ENCODE measurements at regions not wholly inside any gene's neighbourhood (a gene's known extent, or its start where the extent isn't known, plus 50 kb on each side); places are given as distances from the start of the nearest gene placed in this dataset.

- Histone ChIP-seq H3K9me3 (replicated peaks in 1 of 11) (no peaks in the 10 kb centered on the region), H3K9ac (no peak overlapping the region), H3K4me2 (no peak overlapping the region), H3K4me3 (no peak overlapping the region), H3K27ac (no peak overlapping the region), H3K36me3 (no peaks in the 10 kb centered on the region), H3K4me1 (peaks cover 0 to 5% (median 0%) of the 10 kb centered on the region in 10 experiments; a peak in 1 of 20 replicates), H4K20me1 (no peaks in the 10 kb centered on the region), H3K27me3 (no peaks in the 10 kb centered on the region)
- TF ChIP-seq Cebpa-rat (IDR thresholded peaks at IDR 0.05) = no peak
These were observed 268.3 kb upstream of the MTPN start for GRCh38 chr7:136245327-136246004.

- Histone ChIP-seq H3K36me3 (no peaks in the 10 kb centered on the region), H3K4me3 (no peak overlapping the region), H3K4me1 (peaks cover 0 to 10% (median 0%) of the 10 kb centered on the region in 10 experiments; a peak in 3 of 20 replicates), H3K27me3 (no peaks in the 10 kb centered on the region), H4K20me1 (no peaks in the 10 kb centered on the region), H3K27ac (no peak overlapping the region), H3K9ac (no peak overlapping the region), H3K9me3 (replicated peaks in 1 of 11) (peaks cover 36 to 62% (median 45%) of the 10 kb centered on the region in 11 experiments), H3K4me2 (no peak overlapping the region)
- TF ChIP-seq Cebpa-rat (IDR thresholded peaks at IDR 0.05) = no peak
These were observed 256.9 kb upstream of the MTPN start for GRCh38 chr7:136234040-136234439.

GRCh38 chr7:136230210-136230609, 253.1 kb upstream of the MTPN start:
- Histone ChIP-seq H3K36me3 (no peaks in the 10 kb centered on the region), H4K20me1 (no peaks in the 10 kb centered on the region), H3K4me1 (peaks cover 0 to 10% (median 0%) of the 10 kb centered on the region in 10 experiments; a peak in 3 of 20 replicates), H3K4me2 (peak overlapping the region in 4 of 11 experiments; percentile 16 to 22 (median 19); a peak in 5 of 22 replicates), H3K27me3 (no peaks in the 10 kb centered on the region), H3K9ac (no peak overlapping the region), H3K4me3 (no peak overlapping the region), H3K9me3 (replicated peaks in 1 of 11) (peaks cover 18 to 37% (median 25%) of the 10 kb centered on the region in 11 experiments), H3K27ac (no peak overlapping the region)
- TF ChIP-seq Cebpa-rat (IDR thresholded peaks at IDR 0.05) = no peak

GRCh38 chr7:136229790-136230189, 252.6 kb upstream of the MTPN start:
- H3K9me3 ChIP-seq (replicated peaks in 1 of 11) = peaks cover 15 to 33% (median 21%) of the 10 kb centered on the region in 11 experiments
- no peaks in the 10 kb centered on the region for H3K36me3 ChIP-seq
- H3K4me3 ChIP-seq = no peak overlapping the region
- H3K4me2 ChIP-seq = peak overlapping the region in 4 of 11 experiments; percentile 16 to 22 (median 19); a peak in 5 of 22 replicates
- no peak for TF ChIP-seq Cebpa-rat (IDR thresholded peaks at IDR 0.05)
- H4K20me1 ChIP-seq = no peaks in the 10 kb centered on the region
- H3K27me3 ChIP-seq = no peaks in the 10 kb centered on the region
- no peak overlapping the region for H3K27ac ChIP-seq
- H3K9ac ChIP-seq = no peak overlapping the region
- H3K4me1 ChIP-seq = peaks cover 0 to 10% (median 0%) of the 10 kb centered on the region in 10 experiments; a peak in 3 of 20 replicates

- Histone ChIP-seq H3K4me3 (no peak overlapping the region), H3K4me1 (peaks cover 0 to 10% (median 0%) of the 10 kb centered on the region in 10 experiments; a peak in 3 of 20 replicates), H3K9ac (no peak overlapping the region), H3K27ac (no peak overlapping the region), H4K20me1 (no peaks in the 10 kb centered on the region), H3K27me3 (no peaks in the 10 kb centered on the region), H3K4me2 (no peak overlapping the region), H3K36me3 (no peaks in the 10 kb centered on the region), H3K9me3 (replicated peaks in 1 of 11) (peaks cover 13 to 30% (median 21%) of the 10 kb centered on the region in 11 experiments)
- TF ChIP-seq Cebpa-rat (IDR thresholded peaks at IDR 0.05) = no peak
These were observed 251.0 kb upstream of the MTPN start for GRCh38 chr7:136228171-136228570.

GRCh38 chr7:136214356-136214755, 237.2 kb upstream of the MTPN start:
- Histone ChIP-seq H3K4me2 (no peak overlapping the region), H3K36me3 (no peaks in the 10 kb centered on the region), H4K20me1 (no peaks in the 10 kb centered on the region), H3K9ac (no peak overlapping the region), H3K27ac (no peak overlapping the region), H3K9me3 (replicated peaks in 1 of 11) (peaks cover 0 to 12% (median 0%) of the 10 kb centered on the region in 11 experiments; a peak in 2 of 22 replicates), H3K27me3 (no peaks in the 10 kb centered on the region), H3K4me3 (no peak overlapping the region), H3K4me1 (no peaks in the 10 kb centered on the region)
- no peak for TF ChIP-seq Cebpa-rat (IDR thresholded peaks at IDR 0.05)

GRCh38 chr7:136213012-136213411, 235.9 kb upstream of the MTPN start:
- H3K4me2 ChIP-seq = no peak overlapping the region
- no peaks in the 10 kb centered on the region for H4K20me1 ChIP-seq
- H3K36me3 ChIP-seq = no peaks in the 10 kb centered on the region
- no peak for TF ChIP-seq Cebpa-rat (IDR thresholded peaks at IDR 0.05)
- no peak overlapping the region for H3K9ac ChIP-seq
- H3K4me3 ChIP-seq = no peak overlapping the region
- peaks cover 0 to 12% (median 0%) of the 10 kb centered on the region in 11 experiments; a peak in 2 of 22 replicates for H3K9me3 ChIP-seq (replicated peaks in 1 of 11)
- no peak overlapping the region for H3K27ac ChIP-seq
- no peaks in the 10 kb centered on the region for H3K27me3 ChIP-seq
- H3K4me1 ChIP-seq = no peaks in the 10 kb centered on the region

- Histone ChIP-seq H3K27me3 (no peaks in the 10 kb centered on the region), H3K4me3 (no peak overlapping the region), H4K20me1 (no peaks in the 10 kb centered on the region), H3K9me3 (replicated peaks in 1 of 11) (0 out of 22 replicates have a peak, but pooled peaks cover 0 to under 1% (median 0%) of the 10 kb centered on the region in 11 experiments), H3K4me1 (no peaks in the 10 kb centered on the region), H3K4me2 (no peak overlapping the region), H3K36me3 (no peaks in the 10 kb centered on the region), H3K9ac (no peak overlapping the region), H3K27ac (no peak overlapping the region)
- no peak for TF ChIP-seq Cebpa-rat (IDR thresholded peaks at IDR 0.05)
These were observed 233.5 kb upstream of the MTPN start for GRCh38 chr7:136210664-136211063.

- no peaks in the 10 kb centered on the region for H3K9me3 ChIP-seq (replicated peaks in 1 of 11)
- no peaks in the 10 kb centered on the region for H3K4me1 ChIP-seq
- H3K27ac ChIP-seq = no peak overlapping the region
- no peaks in the 10 kb centered on the region for H4K20me1 ChIP-seq
- no peak overlapping the region for H3K9ac ChIP-seq
- no peak overlapping the region for H3K4me2 ChIP-seq
- no peak for TF ChIP-seq Cebpa-rat (IDR thresholded peaks at IDR 0.05)
- no peaks in the 10 kb centered on the region for H3K36me3 ChIP-seq
- no peaks in the 10 kb centered on the region for H3K27me3 ChIP-seq
- H3K4me3 ChIP-seq = no peak overlapping the region
These were observed 232.9 kb upstream of the MTPN start for GRCh38 chr7:136210079-136210478.

GRCh38 chr7:136205956-136206355, 228.8 kb upstream of the MTPN start:
- TF ChIP-seq Cebpa-rat (IDR thresholded peaks at IDR 0.05) = no peak
- Histone ChIP-seq H3K27ac (no peak overlapping the region), H4K20me1 (no peaks in the 10 kb centered on the region)

More at GRCh38 chr7:136205956-136206355, 228.8 kb upstream of the MTPN start:
- Histone ChIP-seq H3K9me3 (replicated peaks in 1 of 11) (no peaks in the 10 kb centered on the region), H3K4me3 (no peak overlapping the region), H3K36me3 (no peaks in the 10 kb centered on the region), H3K4me1 (no peaks in the 10 kb centered on the region), H3K4me2 (no peak overlapping the region), H3K27me3 (no peaks in the 10 kb centered on the region), H3K9ac (no peak overlapping the region)
